Neuronal stem cell (in vitro differentiated cells): ENCODE measurements at regions not wholly inside any gene's neighbourhood (a gene's known extent, or its start where the extent isn't known, plus 50 kb on each side); places are given as distances from the start of the nearest gene placed in this dataset.

ENCODE experiments used
- DNase-seq: peaks from one replicate; pipeline ENCODE4 v3.0.0-alpha.2; 2013; ENCODE audit warnings: low spot score
- H2AFZ ChIP-seq: one replicate; pipeline ENCODE4 v1.6.1; 2013; ENCODE audit warnings: mild to moderate bottlenecking, low read length, inconsistent platforms
- H2AK5ac ChIP-seq: 2 replicates; pipeline ENCODE4 v1.6.1; 2013; ENCODE audit warnings: low read depth, mild to moderate bottlenecking, inconsistent platforms, low read length, moderate library complexity, mixed read lengths
- H2BK120ac ChIP-seq: 2 replicates; pipeline ENCODE4 v1.6.1; 2013; ENCODE audit warnings: low read depth, mild to moderate bottlenecking, inconsistent platforms, low read length, moderate library complexity, mixed read lengths
- H2BK12ac ChIP-seq: one replicate; pipeline ENCODE4 v1.6.1; 2013; ENCODE audit warnings: low read length, inconsistent platforms
- H2BK15ac ChIP-seq: 2 replicates; pipeline ENCODE4 v1.6.1; 2013; ENCODE audit warnings: mild to moderate bottlenecking, low read length, inconsistent platforms, mixed read lengths
- H2BK5ac ChIP-seq: one replicate; pipeline ENCODE4 v1.6.1; 2013; ENCODE audit warnings: inconsistent platforms, mild to moderate bottlenecking, low read length, moderate library complexity
- H3K14ac ChIP-seq: one replicate; pipeline ENCODE4 v1.6.1; 2013; ENCODE audit warnings: low read length, inconsistent platforms
- H3K18ac ChIP-seq: 2 replicates; pipeline ENCODE4 v1.6.1; 2013; ENCODE audit warnings: low read length, inconsistent platforms
- H3K23ac ChIP-seq: 2 replicates; pipeline ENCODE4 v1.6.1; 2013; ENCODE audit warnings: low read depth, mild to moderate bottlenecking, mixed read lengths, low read length, inconsistent platforms; ENCODE audit not compliant: poor library complexity
- H3K27ac ChIP-seq: replicated peaks from 3 replicates; pipeline ENCODE4 v1.5.1; 2013; ENCODE audit warnings: low read length, inconsistent platforms
- H3K27me3 ChIP-seq, 3 experiments: 2 replicates each; pipeline ENCODE4 v1.6.1; 2013; ENCODE audit warnings: low read length in 3 of 3, mild to moderate bottlenecking in 2 of 3, inconsistent platforms in 1 of 3, low read depth in 1 of 3, mixed read lengths in 1 of 3, moderate library complexity in 1 of 3; ENCODE audit not compliant: control insufficient read depth in 3 of 3, insufficient read depth in 3 of 3
- H3K36me3 ChIP-seq, 2 donors: replicated peaks in 1 of 2; 2 replicates each; pipeline ENCODE4 v1.6.1; 2013; ENCODE audit warnings: low read length in 2 of 2; ENCODE audit not compliant: control insufficient read depth in 2 of 2, insufficient read depth in 2 of 2
- H3K4ac ChIP-seq: 2 replicates; pipeline ENCODE4 v1.6.1; 2013; ENCODE audit warnings: inconsistent platforms, mild to moderate bottlenecking, low read length, moderate library complexity
- H3K4me1 ChIP-seq, 2 donors: 1 replicate in 1 of 2; 2 replicates in 1 of 2; pipeline ENCODE4 v1.6.1; 2013; ENCODE audit warnings: low read length in 2 of 2, low read depth in 1 of 2; ENCODE audit not compliant: control insufficient read depth in 2 of 2, insufficient read depth in 1 of 2
- H3K4me2 ChIP-seq: one replicate; pipeline ENCODE4 v1.6.1; 2013; ENCODE audit warnings: mild to moderate bottlenecking, low read length, inconsistent platforms; ENCODE audit not compliant: insufficient read depth, poor library complexity, severe bottlenecking
- H3K4me3 ChIP-seq, 2 donors: 2 replicates each; pipeline ENCODE4 v1.5.1; 2013; ENCODE audit warnings: low read length in 2 of 2, mild to moderate bottlenecking in 2 of 2, inconsistent platforms in 1 of 2, moderate library complexity in 1 of 2
- H3K79me1 ChIP-seq: one replicate; pipeline ENCODE4 v1.6.1; 2013; ENCODE audit warnings: low read depth, mild to moderate bottlenecking, inconsistent platforms, low read length, moderate library complexity
- H3K9ac ChIP-seq: one replicate; pipeline ENCODE4 v1.6.1; 2013; ENCODE audit warnings: mild to moderate bottlenecking, low read depth, low read length, inconsistent platforms; ENCODE audit not compliant: poor library complexity
- H3K9me3 ChIP-seq, 2 donors: replicated peaks in 1 of 2; 2 replicates each; pipeline versions ENCODE3 to v1.6.1; 2013; ENCODE audit warnings: low read length in 2 of 2, mild to moderate bottlenecking in 2 of 2, inconsistent platforms in 1 of 2, low read depth in 1 of 2, mixed read lengths in 1 of 2, moderate library complexity in 1 of 2; ENCODE audit not compliant: control insufficient read depth in 2 of 2, insufficient read depth in 1 of 2
- H4K8ac ChIP-seq: one replicate; pipeline ENCODE4 v1.6.1; 2013; ENCODE audit warnings: low read depth, mild to moderate bottlenecking, inconsistent platforms, low read length, moderate library complexity
- H4K91ac ChIP-seq: one replicate; pipeline ENCODE4 v1.6.1; 2013; ENCODE audit warnings: low read length, low read depth, mild to moderate bottlenecking, inconsistent platforms; ENCODE audit not compliant: poor library complexity
- WGBS, 2 donors: extraction: QIAGEN DNeasy Blood & Tissue Kit; methylation state at CpG; one replicate each; pipeline ENCODE4 v1.1.7; 2013; ENCODE audit warnings: missing lambda C conversion rate in 2 of 2, mixed read lengths in 1 of 2; ENCODE audit not compliant: insufficient read length in 2 of 2, insufficient replicate concordance in 1 of 2; ENCODE audit errors: extremely low coverage in 2 of 2; 5-methylcytosine and 5-hydroxymethylcytosine counted together

DNA sequence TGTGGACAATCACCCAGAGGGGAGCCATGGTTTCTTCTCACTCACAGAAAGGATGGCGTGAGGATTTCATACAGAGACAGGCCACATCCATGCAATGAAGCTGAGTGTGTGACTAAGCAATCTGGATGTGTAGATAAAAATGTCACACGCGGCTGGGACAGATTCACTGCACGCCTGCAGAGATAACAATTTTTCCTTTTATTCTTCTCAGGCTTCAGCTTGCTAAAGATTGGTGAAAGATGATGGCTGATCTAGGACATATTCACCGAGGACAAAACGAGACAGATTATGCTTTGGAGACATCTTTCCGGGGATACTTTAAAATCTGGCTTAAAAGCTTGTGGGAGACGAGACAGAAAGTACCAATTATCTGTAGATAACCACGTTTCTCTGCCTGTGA is 313.9 kb upstream of the TRPC7 start:
- Histone ChIP-seq H3K79me1 (no peaks in the 10 kb centered on the region), H2BK5ac (no peak overlapping the region), H3K4ac (no peak overlapping the region), H3K9me3 (no peaks in the 10 kb centered on the region), H3K36me3 (no peaks in the 10 kb centered on the region), H2BK15ac (no peak overlapping the region), H2AFZ (no peak overlapping the region), H4K8ac (no peak overlapping the region), H2AK5ac (no peak overlapping the region), H2BK12ac (no peak overlapping the region), H2BK120ac (no peak overlapping the region), H3K4me2 (no peak overlapping the region), H3K27ac (no peak overlapping the region), H4K91ac (no peak overlapping the region), H3K18ac (no peak overlapping the region), H3K9ac (no peak overlapping the region), H3K23ac (no peak overlapping the region), H3K4me1 (no peaks in the 10 kb centered on the region), H3K4me3 (no peak overlapping the region), H3K14ac (no peak overlapping the region), H3K27me3 (no peaks in the 10 kb centered on the region)
- no CpG with 5 or more reads among the region's 9 CpGs for WGBS, 2 donors
- no peak for DNase-seq

GRCh38 chr5:136677217-136677616 is 311.9 kb upstream of the TRPC7 start:
- Histone ChIP-seq H2BK15ac (no peak overlapping the region), H3K4me1 (no peaks in the 10 kb centered on the region), H2BK120ac (no peak overlapping the region), H3K27ac (no peak overlapping the region), H3K9me3 (no peaks in the 10 kb centered on the region), H3K36me3 (no peaks in the 10 kb centered on the region), H3K14ac (no peak overlapping the region), H3K23ac (no peak overlapping the region), H3K4me3 (no peak overlapping the region), H3K27me3 (no peaks in the 10 kb centered on the region), H2AFZ (no peak overlapping the region), H3K9ac (no peak overlapping the region), H4K91ac (no peak overlapping the region), H2BK12ac (no peak overlapping the region), H2BK5ac (no peak overlapping the region), H3K18ac (no peak overlapping the region), H3K4ac (no peak overlapping the region), H2AK5ac (no peak overlapping the region), H4K8ac (no peak overlapping the region), H3K79me1 (no peaks in the 10 kb centered on the region), H3K4me2 (no peak overlapping the region)
- WGBS, 2 donors: no CpG with 5 or more reads among the region's 3 CpGs
- DNase-seq: no peak

GRCh38 chr5:136676685-136677084 is 311.3 kb upstream of the TRPC7 start:
- Histone ChIP-seq H3K27ac (no peak overlapping the region), H2BK120ac (no peak overlapping the region), H3K14ac (no peak overlapping the region), H3K36me3 (no peaks in the 10 kb centered on the region), H3K9ac (no peak overlapping the region), H3K18ac (no peak overlapping the region), H3K27me3 (no peaks in the 10 kb centered on the region), H3K4me3 (no peak overlapping the region), H2AK5ac (no peak overlapping the region), H3K4me2 (no peak overlapping the region), H3K4me1 (no peaks in the 10 kb centered on the region), H2BK12ac (no peak overlapping the region), H2BK15ac (no peak overlapping the region), H2AFZ (no peak overlapping the region), H2BK5ac (no peak overlapping the region), H3K9me3 (no peaks in the 10 kb centered on the region), H4K91ac (no peak overlapping the region), H3K79me1 (no peaks in the 10 kb centered on the region), H3K4ac (no peak overlapping the region), H4K8ac (no peak overlapping the region), H3K23ac (no peak overlapping the region)
- WGBS, 2 donors: no CpG with 5 or more reads among the region's 3 CpGs
- no peak for DNase-seq

DNA sequence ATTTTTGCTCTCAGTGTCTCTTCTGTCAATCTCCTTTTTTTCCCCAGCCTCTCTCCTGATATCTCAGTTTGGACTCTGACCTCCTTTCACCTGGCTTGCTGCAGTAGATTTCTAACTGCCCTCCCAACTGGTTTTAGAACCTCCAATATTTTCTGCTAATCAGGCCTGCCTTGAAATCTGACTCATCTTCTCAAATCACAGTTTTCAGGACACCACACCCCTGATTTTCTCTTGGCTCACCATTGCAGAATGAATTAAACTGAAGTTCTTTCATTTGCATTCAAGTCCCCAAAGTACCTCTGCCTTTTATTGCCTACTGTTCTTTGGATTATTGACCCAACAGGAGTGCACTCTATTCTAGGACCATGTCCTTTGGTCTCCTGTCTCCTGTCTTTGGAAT is 310.4 kb upstream of the TRPC7 start:
- DNase-seq: no peak

More for the DNA sequence above, 310.4 kb upstream of the TRPC7 start:
- Histone ChIP-seq H3K27ac (no peak overlapping the region), H2AFZ (no peak overlapping the region), H4K8ac (no peak overlapping the region), H3K4ac (no peak overlapping the region), H3K4me2 (no peak overlapping the region), H4K91ac (no peak overlapping the region), H2BK5ac (no peak overlapping the region), H3K27me3 (no peaks in the 10 kb centered on the region), H3K9ac (no peak overlapping the region), H3K9me3 (no peaks in the 10 kb centered on the region), H3K23ac (no peak overlapping the region), H3K36me3 (no peaks in the 10 kb centered on the region), H3K14ac (no peak overlapping the region), H2BK120ac (no peak overlapping the region), H3K4me3 (no peak overlapping the region), H3K18ac (no peak overlapping the region), H2BK15ac (no peak overlapping the region), H3K4me1 (no peaks in the 10 kb centered on the region), H3K79me1 (no peaks in the 10 kb centered on the region), H2AK5ac (no peak overlapping the region), H2BK12ac (no peak overlapping the region)
